ENCODE measurements at regions not wholly inside any gene's neighbourhood (a gene's known extent, or its start where the extent isn't known, plus 50 kb on each side); places are given as distances from the start of the nearest gene placed in this dataset.

DNA sequence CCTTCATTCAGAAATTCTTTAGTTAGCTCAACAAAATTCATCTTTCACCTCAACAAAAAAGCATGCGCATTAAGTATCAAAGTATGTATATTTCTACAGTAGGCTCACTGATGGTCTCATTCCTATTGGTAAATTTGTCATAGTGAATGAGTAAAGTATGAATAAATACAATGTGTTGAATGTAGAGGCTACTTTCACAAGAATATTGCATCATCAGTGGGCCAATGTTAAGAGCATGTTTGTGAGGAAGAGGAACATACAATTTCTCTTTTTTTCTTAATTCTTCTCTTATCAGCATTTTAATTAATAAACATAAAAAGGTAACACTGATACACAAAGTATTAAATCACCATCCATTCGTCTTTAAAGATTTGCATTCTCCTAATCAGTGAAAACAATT lies 505.1 kb downstream of the CETN3 start:
- TF ChIP-seq POLR2AphosphoS5 (IDR thresholded peaks at IDR 0.05), result no peak
- TF ChIP-seq, protein P1, sequence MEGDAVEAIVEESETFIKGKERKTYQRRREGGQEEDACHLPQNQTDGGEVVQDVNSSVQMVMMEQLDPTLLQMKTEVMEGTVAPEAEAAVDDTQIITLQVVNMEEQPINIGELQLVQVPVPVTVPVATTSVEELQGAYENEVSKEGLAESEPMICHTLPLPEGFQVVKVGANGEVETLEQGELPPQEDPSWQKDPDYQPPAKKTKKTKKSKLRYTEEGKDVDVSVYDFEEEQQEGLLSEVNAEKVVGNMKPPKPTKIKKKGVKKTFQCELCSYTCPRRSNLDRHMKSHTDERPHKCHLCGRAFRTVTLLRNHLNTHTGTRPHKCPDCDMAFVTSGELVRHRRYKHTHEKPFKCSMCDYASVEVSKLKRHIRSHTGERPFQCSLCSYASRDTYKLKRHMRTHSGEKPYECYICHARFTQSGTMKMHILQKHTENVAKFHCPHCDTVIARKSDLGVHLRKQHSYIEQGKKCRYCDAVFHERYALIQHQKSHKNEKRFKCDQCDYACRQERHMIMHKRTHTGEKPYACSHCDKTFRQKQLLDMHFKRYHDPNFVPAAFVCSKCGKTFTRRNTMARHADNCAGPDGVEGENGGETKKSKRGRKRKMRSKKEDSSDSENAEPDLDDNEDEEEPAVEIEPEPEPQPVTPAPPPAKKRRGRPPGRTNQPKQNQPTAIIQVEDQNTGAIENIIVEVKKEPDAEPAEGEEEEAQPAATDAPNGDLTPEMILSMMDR (IDR thresholded peaks at IDR 0.05 in 8 of 11, conservative IDR thresholded peaks at IDR 0.05 in 3 of 11), result no peak
- TF ChIP-seq POLR2A (IDR thresholded peaks at IDR 0.05), result no peak
- 73 to 96% (median 87%) methylated on average over 2 of the region's 2 CpGs for WGBS, 5 donors
- intact Hi-C loops (cut with DNase I; ENCODE audit: low total_unique reads), result no loop called here

DNA sequence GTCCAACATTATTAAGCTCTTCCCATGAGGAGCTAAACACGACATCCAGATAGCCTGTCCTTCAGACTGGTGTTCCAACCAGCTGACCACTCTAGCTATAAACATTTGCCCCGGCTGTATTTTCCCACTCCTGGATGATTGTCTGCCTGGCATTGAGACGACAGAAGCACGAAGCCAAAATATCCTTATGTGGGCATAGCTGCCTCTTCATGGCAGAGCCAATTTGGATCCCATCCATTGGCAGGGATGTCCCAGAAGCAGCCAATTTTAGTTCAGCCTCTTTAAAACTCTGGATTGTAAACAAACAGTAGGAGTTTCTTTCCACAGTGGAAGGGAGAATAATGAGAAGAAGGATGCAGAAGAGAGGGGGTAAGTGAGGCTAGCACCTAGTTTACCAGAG lies 507.6 kb downstream of the CETN3 start:
- H3K4me3 ChIP-seq, result no peak overlapping the region
- H3K4me1 ChIP-seq, result no peaks in the 10 kb centered on the region
- WGBS, 5 donors, result 70 to 92% (median 81%) methylated on average over 4 of the region's 4 CpGs
- no peaks in the 10 kb centered on the region for H3K27me3 ChIP-seq (replicated peaks in 1 of 7)
- H3K27ac ChIP-seq, result no peak overlapping the region
- H3K36me3 ChIP-seq, result no peaks in the 10 kb centered on the region
- TF ChIP-seq POLR2AphosphoS5 (IDR thresholded peaks at IDR 0.05) (no peak), POLR2A (IDR thresholded peaks at IDR 0.05) (no peak)
- TF ChIP-seq, protein P1 (IDR thresholded peaks at IDR 0.05 in 8 of 11, conservative IDR thresholded peaks at IDR 0.05 in 3 of 11), result no peak
- peaks cover 0 to 7% (median 0%) of the 10 kb centered on the region in 8 donors for H3K9me3 ChIP-seq
- intact Hi-C loops (cut with DNase I; ENCODE audit: low total_unique reads), result no loop called here
- DNase-seq, result no peak

More for the DNA sequence above, 505.1 kb downstream of the CETN3 start:
- Histone ChIP-seq H3K36me3 (no peaks in the 10 kb centered on the region), H3K27me3 (replicated peaks in 1 of 7) (no peaks in the 10 kb centered on the region), H3K27ac (no peak overlapping the region), H3K9me3 (peaks cover 0 to 8% (median 0%) of the 10 kb centered on the region in 8 donors), H3K4me3 (no peak overlapping the region), H3K4me1 (no peaks in the 10 kb centered on the region)
- DNase-seq, result no peak

- H3K4me3 ChIP-seq, result no peak overlapping the region
- WGBS, 5 donors, result 63 to 76% (median 70%) methylated on average over 1 of the region's 1 CpG
- no peaks in the 10 kb centered on the region for H3K36me3 ChIP-seq
- intact Hi-C loops (cut with DNase I; ENCODE audit: low total_unique reads), result no loop called here
- TF ChIP-seq POLR2A (IDR thresholded peaks at IDR 0.05) (no peak), POLR2AphosphoS5 (IDR thresholded peaks at IDR 0.05) (no peak)
- TF ChIP-seq, protein P1 (IDR thresholded peaks at IDR 0.05 in 8 of 11, conservative IDR thresholded peaks at IDR 0.05 in 3 of 11), result no peak
- H3K9me3 ChIP-seq, result peaks cover 0 to 5% (median 3%) of the 10 kb centered on the region in 8 donors
- no peak for DNase-seq
- H3K27me3 ChIP-seq (replicated peaks in 1 of 7), result no peaks in the 10 kb centered on the region
- no peaks in the 10 kb centered on the region for H3K4me1 ChIP-seq
- H3K27ac ChIP-seq, result no peak overlapping the region
Observed at GRCh38 chr5:89901346-89901745, 508.2 kb downstream of the CETN3 start.

DNA sequence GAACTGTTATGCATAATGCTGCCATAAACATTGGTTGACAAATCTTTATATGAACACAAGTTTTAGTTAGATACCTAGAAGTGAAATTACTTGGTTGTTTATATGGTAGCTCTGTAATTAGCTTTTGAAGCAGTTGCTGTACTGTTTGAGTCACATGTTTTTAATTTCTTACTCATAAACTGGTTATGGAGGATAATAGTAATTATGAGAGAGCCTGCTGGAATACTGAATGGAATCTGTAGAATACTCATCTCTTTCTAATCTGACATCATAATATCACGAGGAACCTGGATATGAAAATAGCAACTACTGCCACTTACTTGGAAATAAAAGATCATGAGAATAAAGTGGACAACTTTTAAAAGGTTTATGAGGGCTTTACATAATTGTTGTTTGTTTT lies 509.2 kb downstream of the CETN3 start:
- H3K27me3 ChIP-seq (replicated peaks in 1 of 7), result no peaks in the 10 kb centered on the region
- TF ChIP-seq POLR2AphosphoS5 (IDR thresholded peaks at IDR 0.05) (no peak), POLR2A (IDR thresholded peaks at IDR 0.05) (no peak)
- TF ChIP-seq, protein P1 (IDR thresholded peaks at IDR 0.05 in 8 of 11, conservative IDR thresholded peaks at IDR 0.05 in 3 of 11), result no peak
- no peaks in the 10 kb centered on the region for H3K4me1 ChIP-seq
- DNase-seq, result no peak
- intact Hi-C loops (cut with DNase I; ENCODE audit: low total_unique reads), result no loop called here
- 76 to 92% (median 86%) methylated on average over 1 of the region's 1 CpG for WGBS, 5 donors
- H3K36me3 ChIP-seq, result no peaks in the 10 kb centered on the region
- no peak overlapping the region for H3K4me3 ChIP-seq
- H3K27ac ChIP-seq, result no peak overlapping the region
- peaks cover 0 to 15% (median 10%) of the 10 kb centered on the region in 8 donors for H3K9me3 ChIP-seq

Measured in spleen (tissue), 11 donors.